PC-3 (cell line): ENCODE measurements at regions not wholly inside any gene's neighbourhood (a gene's known extent, or its start where the extent isn't known, plus 50 kb on each side); places are given as distances from the start of the nearest gene placed in this dataset.

ENCODE experiments used
- CTCF ChIP-seq: fragments of 300-600 bp; sonication (generic); conservative IDR thresholded peaks from 2 replicates; pipeline ENCODE4 v1.5.1; 2017; ENCODE audit warnings: antibody characterized with exemption, low read depth, mild to moderate bottlenecking, low read length
- EZH2 ChIP-seq: fragments of 300-600 bp; sonication (generic); IDR thresholded peaks from one replicate; pipeline ENCODE4 v1.6.1; 2017; ENCODE audit warnings: antibody characterized with exemption, mild to moderate bottlenecking, low read length; ENCODE audit not compliant: unreplicated experiment
- EZH2phosphoT487 ChIP-seq: fragments of 300-600 bp; sonication (generic); IDR thresholded peaks from 2 replicates; pipeline ENCODE4 v1.6.1; 2018; ENCODE audit warnings: mild to moderate bottlenecking, antibody characterized with exemption, low read length, borderline replicate concordance

GRCh38 chr5:96195123-96195522 is 233.5 kb upstream of the ELL2 start:
- TF ChIP-seq CTCF (no peak), EZH2phosphoT487 (no peak), EZH2 (no peak)
